Small intestine (tissue), 7 donors: ENCODE measurements at regions not wholly inside any gene's neighbourhood (a gene's known extent, or its start where the extent isn't known, plus 50 kb on each side); places are given as distances from the start of the nearest gene placed in this dataset.

Experiments
- DNase-seq, 2 donors: peaks; one replicate each; pipeline versions ENCODE4 v3.0.0 to v3.0.0-alpha.2; 2013
- FAIRE-seq: peaks from 2 replicates; lab custom pipeline; 2012; peaks lifted over from hg19 to GRCh38; lab: Jason Lieb, UNC
- H3K27ac ChIP-seq, 3 donors: one replicate each; pipeline ENCODE4 v1.5.1; 2013; ENCODE audit warnings: low read length in 2 of 3, mild to moderate bottlenecking in 2 of 3, control low read depth in 1 of 3, inconsistent platforms in 1 of 3, low read depth in 1 of 3, moderate library complexity in 1 of 3
- H3K27me3 ChIP-seq, 3 donors: one replicate each; pipeline ENCODE4 v1.6.1; 2013; ENCODE audit warnings: low read length in 3 of 3, inconsistent platforms in 1 of 3; ENCODE audit not compliant: control insufficient read depth in 3 of 3, insufficient read depth in 3 of 3
- H3K36me3 ChIP-seq, 3 donors: one replicate each; pipeline ENCODE4 v1.6.1; 2013; ENCODE audit warnings: low read length in 3 of 3, inconsistent platforms in 1 of 3, low read depth in 1 of 3, mild to moderate bottlenecking in 1 of 3, moderate library complexity in 1 of 3; ENCODE audit not compliant: control insufficient read depth in 3 of 3, insufficient read depth in 2 of 3
- H3K4me1 ChIP-seq, 3 donors: one replicate each; pipeline ENCODE4 v1.6.1; 2013; ENCODE audit warnings: low read length in 2 of 3, inconsistent platforms in 1 of 3, low read depth in 1 of 3, mild to moderate bottlenecking in 1 of 3, moderate library complexity in 1 of 3; ENCODE audit not compliant: control insufficient read depth in 3 of 3, insufficient read depth in 2 of 3
- H3K4me3 ChIP-seq, 3 donors: one replicate each; pipeline ENCODE4 v1.5.1; 2013; ENCODE audit warnings: low read length in 3 of 3, control low read depth in 1 of 3, inconsistent platforms in 1 of 3, low read depth in 1 of 3, mild to moderate bottlenecking in 1 of 3, moderate library complexity in 1 of 3
- H3K9me3 ChIP-seq, 2 donors: one replicate each; pipeline ENCODE4 v1.6.1; 2013; ENCODE audit warnings: low read depth in 1 of 2, low read length in 1 of 2; ENCODE audit not compliant: control insufficient read depth in 2 of 2, insufficient read depth in 1 of 2
- WGBS, 3 donors: extraction: QIAGEN DNeasy Blood & Tissue Kit; methylation state at CpG; one replicate each; pipeline ENCODE4 v1.1.7; 2013; 5-methylcytosine and 5-hydroxymethylcytosine counted together
- donor health status: healthy with polysubstance abuse.
- donor health status: control.
- donor health status: control.
- donor health status: Bipolar disorder and iron deficiency.
- donor health status: healthy.

DNA sequence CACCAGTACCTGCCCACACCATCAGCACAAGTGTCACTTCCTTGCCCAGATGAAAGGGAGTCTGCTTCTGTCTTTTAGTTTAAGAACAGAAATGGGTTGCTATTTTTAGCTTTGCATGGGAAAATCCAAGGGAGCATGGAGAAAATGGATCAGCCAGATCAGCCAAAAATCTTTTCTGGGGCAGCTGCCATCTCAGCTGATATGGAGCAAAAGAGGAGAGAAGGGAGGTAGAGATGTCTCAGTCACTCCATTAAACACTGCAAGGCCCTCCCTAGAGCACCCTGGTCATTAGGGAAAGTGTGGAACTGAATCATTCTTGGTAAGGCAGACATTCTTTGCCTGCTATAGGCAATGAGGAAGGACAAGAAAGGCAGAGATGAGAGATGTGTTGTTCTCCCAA is 79.9 kb downstream of the CTAGE1 start:
- Histone ChIP-seq H3K4me1 (peaks cover 3 to 40% (median 7%) of the 10 kb centered on the region in 3 donors), H3K27me3 (no peaks in the 10 kb centered on the region), H3K9me3 (no peaks in the 10 kb centered on the region), H3K36me3 (no peaks in the 10 kb centered on the region), H3K27ac (no peak overlapping the region), H3K4me3 (no peak overlapping the region)
- FAIRE-seq (no peak), DNase-seq (no peak)

GRCh38 chr18:22337306-22337705 is 80.4 kb downstream of the CTAGE1 start:
- FAIRE-seq (no peak), DNase-seq (no peak)
- Histone ChIP-seq H3K4me3 (no peak overlapping the region), H3K9me3 (no peaks in the 10 kb centered on the region), H3K27me3 (no peaks in the 10 kb centered on the region), H3K27ac (no peak overlapping the region), H3K4me1 (peaks cover 3 to 40% (median 7%) of the 10 kb centered on the region in 3 donors), H3K36me3 (no peaks in the 10 kb centered on the region)
- WGBS, 3 donors = 66 to 87% (median 78%) methylated on average over 3 of the region's 3 CpGs

- Histone ChIP-seq H3K4me1 (peaks cover 2 to 34% (median 3%) of the 10 kb centered on the region in 3 donors), H3K4me3 (no peak overlapping the region), H3K27ac (peak overlapping the region; percentile 74 to 84 (median 82)), H3K9me3 (no peaks in the 10 kb centered on the region), H3K27me3 (no peaks in the 10 kb centered on the region), H3K36me3 (no peaks in the 10 kb centered on the region)
- FAIRE-seq = no peak
- DNase-seq = peak in 1 of 2 donors; percentile 46
- WGBS, 3 donors = 39 to 73% (median 64%) methylated on average over 4 of the region's 4 CpGs
These were observed 81.3 kb downstream of the CTAGE1 start for GRCh38 chr18:22336406-22336805.

GRCh38 chr18:22335731-22336198 is 82.0 kb downstream of the CTAGE1 start:
- Histone ChIP-seq H3K27ac (peak overlapping the region; percentile 74 to 84 (median 82)), H3K4me1 (peaks cover 2 to 32% (median 3%) of the 10 kb centered on the region in 3 donors), H3K4me3 (peak overlapping the region in 2 of 3 donors; percentile 20 to 33), H3K36me3 (no peaks in the 10 kb centered on the region), H3K9me3 (no peaks in the 10 kb centered on the region), H3K27me3 (no peaks in the 10 kb centered on the region)
- FAIRE-seq = no peak
- DNase-seq = peak; percentile 78 to 91
- 11 to 50% (median 31%) methylated on average over 15 of the region's 15 CpGs for WGBS, 3 donors

- H3K4me1 ChIP-seq = peaks cover 2 to 21% (median 3%) of the 10 kb centered on the region in 3 donors
- no peaks in the 10 kb centered on the region for H3K27me3 ChIP-seq
- FAIRE-seq (no peak), DNase-seq (no peak)
- H3K27ac ChIP-seq = no peak overlapping the region
- H3K36me3 ChIP-seq = no peaks in the 10 kb centered on the region
- H3K4me3 ChIP-seq = no peak overlapping the region
- WGBS, 3 donors = 60 to 81% (median 61%) methylated on average over 5 of the region's 5 CpGs
- no peaks in the 10 kb centered on the region for H3K9me3 ChIP-seq
These were observed 83.1 kb downstream of the CTAGE1 start for GRCh38 chr18:22334567-22334966.

GRCh38 chr18:22332590-22332989 is 85.1 kb downstream of the CTAGE1 start:
- Histone ChIP-seq H3K9me3 (no peaks in the 10 kb centered on the region), H3K27me3 (no peaks in the 10 kb centered on the region), H3K27ac (no peak overlapping the region), H3K4me3 (no peak overlapping the region), H3K4me1 (peaks cover 2 to 20% (median 3%) of the 10 kb centered on the region in 3 donors), H3K36me3 (no peaks in the 10 kb centered on the region)
- DNase-seq (no peak), FAIRE-seq (no peak)
- 66 to 85% (median 84%) methylated on average over 5 of the region's 5 CpGs for WGBS, 3 donors

DNA sequence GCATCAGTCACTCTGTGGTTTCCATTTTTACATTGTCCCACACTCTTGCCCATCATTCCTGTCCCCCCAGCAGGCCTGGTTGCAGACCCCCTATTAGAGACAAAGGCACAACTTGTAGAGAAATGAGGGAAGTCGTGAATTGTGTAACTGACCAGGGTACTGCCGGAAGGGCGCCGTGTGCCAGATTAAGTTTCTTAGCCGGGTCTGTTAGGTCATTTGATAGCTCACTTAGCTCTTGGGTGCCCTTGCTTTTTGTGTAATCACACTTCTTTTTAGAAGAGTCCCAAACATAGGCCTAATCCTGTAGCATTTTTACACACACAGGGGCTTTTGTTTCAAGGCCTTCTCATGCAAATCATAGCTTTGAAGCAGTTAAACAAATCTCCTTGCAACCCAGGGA is 87.2 kb downstream of the CTAGE1 start:
- 85 to 90% (median 86%) methylated on average over 5 of the region's 5 CpGs for WGBS, 3 donors
- peaks cover 0 to 11% (median 3%) of the 10 kb centered on the region in 3 donors for H3K4me1 ChIP-seq
- H3K27ac ChIP-seq = no peak overlapping the region
- no peak for DNase-seq
- no peaks in the 10 kb centered on the region for H3K9me3 ChIP-seq
- H3K4me3 ChIP-seq = no peak overlapping the region
- no peaks in the 10 kb centered on the region for H3K36me3 ChIP-seq
- no peaks in the 10 kb centered on the region for H3K27me3 ChIP-seq
- FAIRE-seq = no peak

DNA sequence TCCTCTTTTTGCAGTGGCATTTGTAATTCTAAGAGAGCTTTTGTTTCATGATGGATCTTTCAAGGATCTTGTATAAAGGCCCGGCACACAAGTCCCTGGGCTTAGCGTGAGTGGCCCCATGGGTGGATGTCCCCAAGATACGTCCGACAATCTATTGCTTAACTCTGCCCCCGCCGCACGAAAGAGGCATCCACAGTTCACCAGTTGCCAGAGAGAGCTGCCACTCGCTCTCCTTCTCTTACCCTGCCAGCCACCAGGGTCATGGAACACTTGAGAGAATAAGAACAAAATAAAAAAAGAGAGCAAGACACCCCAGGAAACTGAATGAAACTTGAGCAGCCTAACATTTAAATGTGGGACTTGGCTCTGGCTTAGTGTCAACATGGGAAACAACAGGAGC is 92.3 kb downstream of the CTAGE1 start:
- DNase-seq = no peak
- Histone ChIP-seq H3K4me3 (no peak overlapping the region), H3K27me3 (no peaks in the 10 kb centered on the region), H3K4me1 (peaks cover 0 to 8% (median under 1%) of the 10 kb centered on the region in 3 donors), H3K27ac (no peak overlapping the region), H3K9me3 (no peaks in the 10 kb centered on the region), H3K36me3 (no peaks in the 10 kb centered on the region)
- 92 to 98% (median 96%) methylated on average over 8 of the region's 8 CpGs for WGBS, 3 donors
- FAIRE-seq = no peak
